ENCODE measurements at regions not wholly inside any gene's neighbourhood (a gene's known extent, or its start where the extent isn't known, plus 50 kb on each side); places are given as distances from the start of the nearest gene placed in this dataset.
A peak's percentile ranks its signal among the peaks of the same experiment; 100 is the strongest.

DNA sequence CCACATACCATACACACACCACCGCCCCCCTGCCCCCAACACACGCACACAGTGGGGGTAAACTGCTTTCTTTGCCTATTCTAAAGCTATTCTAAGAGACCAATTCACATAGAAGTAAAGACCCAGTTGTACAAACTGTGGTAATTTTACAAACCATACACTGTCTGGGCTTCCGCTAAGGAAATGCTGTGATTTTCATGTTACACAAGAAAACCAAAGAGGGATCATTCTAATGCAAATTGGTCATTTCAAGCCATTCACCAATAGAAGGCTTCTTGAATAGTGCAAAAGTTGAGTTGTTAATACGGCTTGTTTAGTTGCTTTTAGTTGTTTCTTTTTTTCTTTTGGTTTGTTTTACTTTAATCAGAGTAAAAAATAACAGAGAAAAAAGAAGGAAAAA, 202.8 kb downstream of the EFNB2 start:
- ATAC-seq (ENCODE audit: low FRiP score) = no peak
- no peak for TF ChIP-seq CTCF (IDR thresholded peaks at IDR 0.05)
- no peak for DNase-seq (ENCODE audit: low spot score)

DNA sequence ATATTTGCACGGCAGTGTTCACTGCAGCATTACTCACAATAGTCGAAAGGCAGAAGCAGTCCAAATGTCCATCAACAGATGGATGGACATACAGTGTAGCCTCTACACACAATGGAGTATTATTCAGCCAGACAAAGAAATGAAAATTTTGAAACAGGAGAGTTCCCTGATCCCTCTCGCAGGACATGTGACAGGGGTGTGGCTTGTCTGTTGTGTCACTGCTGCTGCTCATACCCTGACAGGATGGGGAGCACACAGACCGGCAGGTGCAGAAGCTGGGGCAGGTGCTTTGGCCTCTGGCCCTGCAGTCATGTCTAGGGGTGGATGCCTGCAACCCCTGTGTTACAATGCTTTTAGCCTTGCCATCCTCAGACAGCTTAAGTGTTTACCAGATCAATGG, 204.3 kb downstream of the EFNB2 start:
- TF ChIP-seq CTCF (IDR thresholded peaks at IDR 0.05) = no peak
- no peak for ATAC-seq (ENCODE audit: low FRiP score)
- DNase-seq (ENCODE audit: low spot score) = no peak

DNA sequence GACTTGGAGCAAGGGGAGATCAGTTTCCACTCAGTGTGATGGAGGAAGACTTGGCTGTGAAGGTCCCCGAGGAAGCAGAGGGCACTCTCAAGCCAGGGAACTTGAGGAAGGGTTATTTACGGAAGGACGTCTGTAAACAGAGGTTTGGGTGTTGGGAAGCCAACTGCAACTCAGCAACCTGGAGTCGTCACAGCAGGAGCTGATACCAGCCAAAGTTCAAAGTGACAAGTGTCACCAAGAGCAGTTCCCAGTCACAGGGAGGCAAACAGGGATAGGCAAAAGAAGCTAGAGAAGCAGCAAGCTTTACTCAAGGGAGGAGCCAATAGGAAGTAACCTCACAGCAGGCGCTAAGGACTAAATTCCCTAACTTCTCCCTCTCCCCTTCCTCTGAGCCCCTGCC, 205.5 kb downstream of the EFNB2 start:
- DNase-seq (ENCODE audit: low spot score) = no peak
- no peak for TF ChIP-seq CTCF (IDR thresholded peaks at IDR 0.05)
- no peak for ATAC-seq (ENCODE audit: low FRiP score)

- no peak for DNase-seq (ENCODE audit: low spot score)
- no peak for TF ChIP-seq CTCF (IDR thresholded peaks at IDR 0.05)
- no peak for ATAC-seq (ENCODE audit: low FRiP score)
These were observed 208.7 kb downstream of the EFNB2 start for GRCh38 chr13:106326751-106327150.

- DNase-seq (ENCODE audit: low spot score) (no peak), ATAC-seq (ENCODE audit: low FRiP score) (no peak)
- no peak for TF ChIP-seq CTCF (IDR thresholded peaks at IDR 0.05)
These were observed 211.0 kb downstream of the EFNB2 start for GRCh38 chr13:106324444-106324843.

- no peak for TF ChIP-seq CTCF (IDR thresholded peaks at IDR 0.05)
- ATAC-seq (ENCODE audit: low FRiP score) (no peak), DNase-seq (ENCODE audit: low spot score) (no peak)
These were observed 212.8 kb downstream of the EFNB2 start for GRCh38 chr13:106322628-106323027.

DNA sequence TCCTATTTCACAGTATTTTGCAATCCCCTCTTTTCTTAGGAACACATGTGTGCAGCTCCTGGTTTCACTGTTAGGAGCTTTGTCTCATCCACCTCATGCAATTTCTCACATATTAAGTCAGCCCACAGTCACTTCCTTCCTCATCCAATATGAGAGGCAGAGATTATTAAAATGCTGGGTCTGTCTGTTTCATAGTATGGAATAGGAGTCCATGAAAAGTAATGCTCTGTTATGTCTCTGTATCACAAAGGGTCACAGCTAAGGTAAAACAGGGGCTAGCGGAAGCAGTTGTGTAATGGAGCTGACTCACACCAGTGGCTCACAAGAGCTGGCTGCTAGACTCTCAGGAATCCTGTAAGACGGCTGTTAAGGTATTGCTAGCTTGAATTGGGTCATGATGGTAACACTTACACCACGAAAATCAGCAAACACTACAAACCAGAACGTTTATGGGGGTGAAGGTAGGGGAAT, 216.5 kb downstream of the EFNB2 start:
- DNase-seq (ENCODE audit: low spot score) = no peak
- ATAC-seq (ENCODE audit: low FRiP score) = peak; percentile 85
- TF ChIP-seq CTCF (IDR thresholded peaks at IDR 0.05) = no peak

Data from omental fat pad (tissue), 3 donors.